ENCODE measurements at regions not wholly inside any gene's neighbourhood (a gene's known extent, or its start where the extent isn't known, plus 50 kb on each side); places are given as distances from the start of the nearest gene placed in this dataset.

DNA sequence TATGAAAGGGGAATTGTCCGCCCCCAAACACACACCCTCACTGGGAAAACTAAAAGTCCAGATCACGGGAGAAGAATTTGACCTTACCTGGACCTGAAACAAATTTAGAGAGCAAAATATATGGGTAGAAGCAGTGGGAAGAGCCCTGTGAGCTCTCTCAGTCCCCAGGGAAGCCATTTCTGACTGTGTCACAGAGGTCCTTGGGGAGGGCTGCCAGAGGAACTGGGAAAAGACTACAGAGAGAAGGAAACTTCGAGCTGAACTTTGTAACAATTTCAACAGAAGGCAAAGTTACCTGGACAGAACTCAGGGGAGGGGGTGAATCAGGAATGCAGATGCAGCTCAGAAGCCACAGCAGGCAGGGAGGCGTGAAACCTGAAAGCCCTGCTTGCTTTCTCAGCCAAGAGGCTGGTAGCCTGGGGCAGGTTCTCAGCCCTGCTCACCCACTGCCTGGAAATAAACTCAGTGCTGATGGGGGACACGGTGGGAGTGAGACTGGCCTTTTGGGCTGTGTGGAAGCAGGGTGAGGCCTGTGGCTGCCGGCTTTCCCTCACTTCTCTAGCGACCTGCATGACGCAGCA lies 163.8 kb downstream of the TMEM200A start:
- Histone ChIP-seq H3K4me1 (ENCODE audit: insufficient read depth) (no peaks in the 10 kb centered on the region), H3K4me3 (no peak overlapping the region), H4K20me1 (ENCODE audit: insufficient read depth, poor library complexity, severe bottlenecking) (no peaks in the 10 kb centered on the region), H3K27me3 (no peaks in the 10 kb centered on the region), H3K36me3 (replicated peaks; ENCODE audit: insufficient read depth, low read depth) (no peaks in the 10 kb centered on the region), H3K4me2 (no peak overlapping the region), H3K9me3 (ENCODE audit: low read depth) (no peaks in the 10 kb centered on the region), H3K79me2 (no peaks in the 10 kb centered on the region), H3K27ac (no peak overlapping the region), H3K9me2 (replicated peaks; ENCODE audit: insufficient read depth) (no peaks in the 10 kb centered on the region), H2AFZ (no peak overlapping the region)
- 79% methylated on average over 8 of the region's 8 CpGs for WGBS (ENCODE audit: low lambda C conversion rate, missing lambda C conversion rate)
- DNase-seq (ENCODE audit: low spot score): no peak
- no peak for TF ChIP-seq EZH2phosphoT487 (IDR thresholded peaks at IDR 0.05; ENCODE audit: low read depth, severe bottlenecking, unreplicated experiment)
- no peak for TF ChIP-seq CTCF (IDR thresholded peaks at IDR 0.05; ENCODE audit: poor library complexity)
- no peak for TF ChIP-seq EZH2 (IDR thresholded peaks at IDR 0.05; ENCODE audit: borderline replicate concordance)

GRCh38 chr6:130534627-130535026 lies 168.8 kb downstream of the TMEM200A start:
- Histone ChIP-seq H4K20me1 (ENCODE audit: insufficient read depth, poor library complexity, severe bottlenecking) (no peaks in the 10 kb centered on the region), H3K4me3 (no peak overlapping the region), H3K9me2 (replicated peaks; ENCODE audit: insufficient read depth) (no peaks in the 10 kb centered on the region), H3K4me2 (no peak overlapping the region), H3K79me2 (no peaks in the 10 kb centered on the region), H3K27me3 (no peaks in the 10 kb centered on the region), H3K36me3 (replicated peaks; ENCODE audit: insufficient read depth, low read depth) (no peaks in the 10 kb centered on the region), H3K27ac (no peak overlapping the region), H2AFZ (no peak overlapping the region), H3K4me1 (ENCODE audit: insufficient read depth) (no peaks in the 10 kb centered on the region), H3K9me3 (ENCODE audit: low read depth) (no peaks in the 10 kb centered on the region)
- 84% methylated on average over 3 of the region's 3 CpGs for WGBS (ENCODE audit: low lambda C conversion rate, missing lambda C conversion rate)
- TF ChIP-seq EZH2phosphoT487 (IDR thresholded peaks at IDR 0.05; ENCODE audit: low read depth, severe bottlenecking, unreplicated experiment) (no peak), EZH2 (IDR thresholded peaks at IDR 0.05; ENCODE audit: borderline replicate concordance) (no peak), CTCF (IDR thresholded peaks at IDR 0.05; ENCODE audit: poor library complexity) (no peak)
- DNase-seq (ENCODE audit: low spot score): no peak

DNA sequence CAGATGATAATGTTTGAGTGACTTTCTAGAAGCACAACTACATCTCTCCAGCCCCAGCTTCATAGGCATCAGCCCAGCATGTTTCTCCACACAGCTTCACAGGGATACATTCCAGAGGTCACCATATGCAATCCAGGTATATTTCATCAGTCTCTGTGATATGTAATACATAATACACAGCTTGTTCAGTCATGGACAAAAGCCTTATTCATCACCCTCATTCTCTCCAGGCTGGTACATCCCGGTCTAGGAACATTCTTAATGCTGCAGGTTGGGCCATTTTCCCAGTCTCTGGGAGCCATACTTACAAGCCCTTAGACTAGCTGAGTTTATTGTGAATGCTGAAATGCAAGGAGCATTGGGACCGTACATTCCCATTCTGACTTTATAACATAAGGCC lies 169.4 kb downstream of the TMEM200A start:
- no peaks in the 10 kb centered on the region for H3K36me3 ChIP-seq (replicated peaks; ENCODE audit: insufficient read depth, low read depth)
- H3K27me3 ChIP-seq: no peaks in the 10 kb centered on the region
- 100% methylated on average over 2 of the region's 2 CpGs for WGBS (ENCODE audit: low lambda C conversion rate, missing lambda C conversion rate)
- no peaks in the 10 kb centered on the region for H4K20me1 ChIP-seq (ENCODE audit: insufficient read depth, poor library complexity, severe bottlenecking)
- no peak overlapping the region for H3K4me3 ChIP-seq
- no peaks in the 10 kb centered on the region for H3K79me2 ChIP-seq
- H3K9me3 ChIP-seq (ENCODE audit: low read depth): no peaks in the 10 kb centered on the region
- no peaks in the 10 kb centered on the region for H3K4me1 ChIP-seq (ENCODE audit: insufficient read depth)
- no peak overlapping the region for H3K4me2 ChIP-seq
- H3K9me2 ChIP-seq (replicated peaks; ENCODE audit: insufficient read depth): no peaks in the 10 kb centered on the region
- H3K27ac ChIP-seq: no peak overlapping the region
- H2AFZ ChIP-seq: no peak overlapping the region
- TF ChIP-seq EZH2 (IDR thresholded peaks at IDR 0.05; ENCODE audit: borderline replicate concordance): no peak
- TF ChIP-seq EZH2phosphoT487 (IDR thresholded peaks at IDR 0.05; ENCODE audit: low read depth, severe bottlenecking, unreplicated experiment): no peak
- TF ChIP-seq CTCF (IDR thresholded peaks at IDR 0.05; ENCODE audit: poor library complexity): no peak
- DNase-seq (ENCODE audit: low spot score): no peak

- WGBS (ENCODE audit: low lambda C conversion rate, missing lambda C conversion rate): 57% methylated on average over 1 of the region's 1 CpG
- Histone ChIP-seq H3K27me3 (no peaks in the 10 kb centered on the region), H3K9me2 (replicated peaks; ENCODE audit: insufficient read depth) (no peaks in the 10 kb centered on the region), H3K27ac (no peak overlapping the region), H3K4me3 (no peak overlapping the region), H2AFZ (no peak overlapping the region), H4K20me1 (ENCODE audit: insufficient read depth, poor library complexity, severe bottlenecking) (no peaks in the 10 kb centered on the region), H3K4me1 (ENCODE audit: insufficient read depth) (no peaks in the 10 kb centered on the region), H3K36me3 (replicated peaks; ENCODE audit: insufficient read depth, low read depth) (no peaks in the 10 kb centered on the region), H3K4me2 (no peak overlapping the region), H3K79me2 (no peaks in the 10 kb centered on the region), H3K9me3 (ENCODE audit: low read depth) (no peaks in the 10 kb centered on the region)
- TF ChIP-seq EZH2 (IDR thresholded peaks at IDR 0.05; ENCODE audit: borderline replicate concordance) (no peak), CTCF (IDR thresholded peaks at IDR 0.05; ENCODE audit: poor library complexity) (no peak), EZH2phosphoT487 (IDR thresholded peaks at IDR 0.05; ENCODE audit: low read depth, severe bottlenecking, unreplicated experiment) (no peak)
- DNase-seq (ENCODE audit: low spot score): no peak
Measured at GRCh38 chr6:130537447-130537846, 171.6 kb downstream of the TMEM200A start.
